Astrocyte of the spinal cord (primary cell): ENCODE measurements at regions not wholly inside any gene's neighbourhood (a gene's known extent, or its start where the extent isn't known, plus 50 kb on each side); places are given as distances from the start of the nearest gene placed in this dataset.
"Not testable (repeated sequence)": the region's sequence is repeated elsewhere in the genome, so short reads cannot be mapped to it uniquely, and the experiment has no call there.

Experiments
- DNase-seq: peaks from one replicate; pipeline ENCODE4 v3.0.0; 2011; ENCODE audit warnings: low read depth, low spot score
- H3K4me3 ChIP-seq: 2 replicates; pipeline ENCODE4 v1.5.1; 2011; ENCODE audit warnings: low read depth, mild to moderate bottlenecking, low read length, moderate library complexity
- CTCF ChIP-seq: IDR thresholded peaks from 2 replicates; pipeline ENCODE4 v1.5.1; 2012; ENCODE audit warnings: low read depth, mild to moderate bottlenecking, low read length, inconsistent platforms
- in situ Hi-C: cut with HindIII; loops from 2 replicates; pipeline ENCODE4 v1.10.0; 2017; ENCODE audit warnings: low sequenced_read_pairs

- TF ChIP-seq CTCF = no peak
- in situ Hi-C loops = no loop called here
- DNase-seq = no peak
- H3K4me3 ChIP-seq = no peak overlapping the region
These were observed 108.9 kb upstream of the EEF2KMT start for GRCh38 chr16:5206331-5206990.

- H3K4me3 ChIP-seq = no peak overlapping the region
- in situ Hi-C loops = no loop called here
- DNase-seq = no peak
- TF ChIP-seq CTCF = no peak
These were observed 107.9 kb upstream of the EEF2KMT start for GRCh38 chr16:5205361-5206040.

GRCh38 chr16:5203675-5204074 lies 106.1 kb upstream of the EEF2KMT start:
- H3K4me3 ChIP-seq, in situ Hi-C loops, DNase-seq: not testable (repeated sequence)

GRCh38 chr16:5200123-5200522 lies 102.5 kb upstream of the EEF2KMT start:
- DNase-seq = no peak
- no peak for TF ChIP-seq CTCF
- in situ Hi-C loops = no loop called here
- H3K4me3 ChIP-seq = no peak overlapping the region

- H3K4me3 ChIP-seq = no peak overlapping the region
- DNase-seq = no peak
- no peak for TF ChIP-seq CTCF
- in situ Hi-C loops = no loop called here
These were observed 98.6 kb upstream of the EEF2KMT start for GRCh38 chr16:5196204-5196603.

- in situ Hi-C loops = no loop called here
- DNase-seq = no peak
- H3K4me3 ChIP-seq = no peak overlapping the region
- TF ChIP-seq CTCF = no peak
These were observed 96.3 kb upstream of the EEF2KMT start for GRCh38 chr16:5193861-5194260.

GRCh38 chr16:5188989-5189352 lies 91.4 kb upstream of the EEF2KMT start:
- no peak for TF ChIP-seq CTCF
- no peak for DNase-seq
- H3K4me3 ChIP-seq = no peak overlapping the region
- in situ Hi-C loops = no loop called here
